PC-9 (cell line): ENCODE measurements at regions not wholly inside any gene's neighbourhood (a gene's known extent, or its start where the extent isn't known, plus 50 kb on each side); places are given as distances from the start of the nearest gene placed in this dataset.

ENCODE experiments used
- BruUV-seq: library from RNA; stranded (reverse); fragments of 400-500 nt; replicated peaks from 2 replicates; lab custom pipeline; 2021; lab: Mats Ljungman, UMichigan
- CTCF ChIA-PET: fragments of 300-600 bp; sonication (Branson Sonifier 250); formaldehyde crosslinking; loops from one replicate; lab custom pipeline; 2022; ENCODE audit warnings: antibody characterized with exemption; lab: Charles Lee
- POLR2A ChIA-PET: fragments of 300-600 bp; sonication (Branson Sonifier 250); formaldehyde crosslinking; loops from one replicate; lab custom pipeline; 2022; ENCODE audit warnings: antibody characterized with exemption; ENCODE audit not compliant: unreplicated experiment; lab: Charles Lee
- DNase-seq, 2 experiments: peaks; one replicate each; pipeline versions ENCODE4 v3.0.0 to v3.0.0-alpha.2; 2015 to 2022; ENCODE audit warnings: mixed read lengths in 1 of 2
- H2AFZ ChIP-seq: fragments of 200-600 bp; sonication (generic); 2 replicates; pipeline ENCODE4 v1.8.1; 2017; ENCODE audit warnings: antibody characterized with exemption
- H3F3A ChIP-seq: fragments of 200-600 bp; sonication (generic); 2 replicates; pipeline ENCODE4 v1.8.1; 2017; ENCODE audit warnings: antibody characterized with exemption, mild to moderate bottlenecking, low read depth; ENCODE audit not compliant: insufficient read depth
- H3K27ac ChIP-seq: fragments of 200-600 bp; sonication (generic); 2 replicates; pipeline ENCODE4 v1.6.1; 2016; ENCODE audit warnings: mixed run types
- H3K27me3 ChIP-seq: fragments of 200-600 bp; sonication (generic); 2 replicates; pipeline ENCODE4 v1.6.1; 2016; ENCODE audit warnings: low read depth, mixed run types; ENCODE audit not compliant: insufficient read depth
- H3K36me3 ChIP-seq: fragments of 200-600 bp; sonication (generic); 2 replicates; pipeline ENCODE4 v1.6.1; 2016; ENCODE audit warnings: low read depth, mixed run types
- H3K4me1 ChIP-seq: fragments of 200-600 bp; sonication (generic); replicated peaks from 2 replicates; pipeline ENCODE4 v1.6.1; 2016; ENCODE audit warnings: mixed run types; ENCODE audit not compliant: insufficient read depth
- H3K4me2 ChIP-seq: fragments of 200-600 bp; sonication (generic); 2 replicates; pipeline ENCODE4 v1.6.1; 2017; ENCODE audit warnings: mixed run types
- H3K4me3 ChIP-seq: fragments of 200-600 bp; sonication (generic); 2 replicates; pipeline ENCODE4 v1.6.1; 2016; ENCODE audit warnings: mixed run types
- H3K79me2 ChIP-seq: fragments of 200-600 bp; sonication (generic); 2 replicates; pipeline ENCODE4 v1.6.1; 2017; ENCODE audit warnings: low read depth, mixed run types
- H3K9me2 ChIP-seq: fragments of 200-600 bp; sonication (generic); 2 replicates; pipeline ENCODE4 v1.8.1; 2017; ENCODE audit warnings: mild to moderate bottlenecking; ENCODE audit not compliant: insufficient read depth
- H3K9me3 ChIP-seq: fragments of 200-600 bp; sonication (generic); 2 replicates; pipeline ENCODE4 v1.8.1; 2016; ENCODE audit warnings: low read depth; ENCODE audit not compliant: insufficient read depth
- H4K20me1 ChIP-seq: fragments of 200-600 bp; sonication (generic); 2 replicates; pipeline ENCODE4 v1.8.1; 2017; ENCODE audit not compliant: insufficient read depth
- CTCF ChIP-seq: fragments of 200-600 bp; sonication (generic); conservative IDR thresholded peaks from 2 replicates; pipeline ENCODE4 v1.6.1; 2017; ENCODE audit warnings: mixed run types, antibody characterized with exemption, mild to moderate bottlenecking, moderate library complexity
- EZH2 ChIP-seq: fragments of 200-600 bp; sonication (generic); IDR thresholded peaks from 2 replicates; pipeline ENCODE4 v1.8.0; 2017; ENCODE audit warnings: antibody characterized with exemption, low read depth
- intact Hi-C: fragments of 100-400 bp; cut with micrococcal nuclease; formaldehyde crosslinking; loops from one replicate; pipeline ENCODE4 v1.10.0; 2022; ENCODE audit not compliant: unreplicated experiment

DNA sequence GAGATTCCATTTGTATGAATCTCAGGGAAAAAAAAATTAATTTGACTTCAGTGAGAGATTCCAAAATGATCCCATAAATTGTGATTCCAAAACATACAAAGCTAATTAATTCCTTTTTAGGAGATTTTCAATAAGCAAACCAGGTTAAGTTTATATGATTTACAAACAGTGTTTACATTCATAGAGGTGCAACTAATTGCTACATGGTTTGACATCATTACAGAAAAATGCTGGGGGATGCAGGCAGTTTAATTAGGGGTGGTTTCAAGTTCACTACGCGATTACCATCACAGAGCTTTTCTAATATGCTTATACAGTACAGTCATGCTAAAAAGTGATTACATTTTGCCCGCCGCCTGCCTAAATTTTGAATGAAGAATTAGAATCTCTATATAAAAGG is 143.2 kb upstream of the MGMT start:
- no peak for DNase-seq
- CTCF ChIA-PET, result no interaction called here
- TF ChIP-seq EZH2 (no peak), CTCF (no peak)
- H3K27me3 ChIP-seq, result peaks cover 29% of the 10 kb centered on the region
- H2AFZ ChIP-seq, result no peak overlapping the region
- intact Hi-C loops, result no loop called here
- H3F3A ChIP-seq, result no peaks in the 10 kb centered on the region
- no peaks in the 10 kb centered on the region for H3K9me2 ChIP-seq
- no peaks in the 10 kb centered on the region for H3K4me1 ChIP-seq
- H3K27ac ChIP-seq, result no peak overlapping the region
- no peaks in the 10 kb centered on the region for H4K20me1 ChIP-seq
- H3K36me3 ChIP-seq, result no peaks in the 10 kb centered on the region
- POLR2A ChIA-PET, result no interaction called here
- no peak overlapping the region for H3K4me2 ChIP-seq
- H3K9me3 ChIP-seq, result no peaks in the 10 kb centered on the region
- H3K79me2 ChIP-seq, result no peaks in the 10 kb centered on the region
- no peak overlapping the region for H3K4me3 ChIP-seq
- no TSS peak for BruUV-seq

DNA sequence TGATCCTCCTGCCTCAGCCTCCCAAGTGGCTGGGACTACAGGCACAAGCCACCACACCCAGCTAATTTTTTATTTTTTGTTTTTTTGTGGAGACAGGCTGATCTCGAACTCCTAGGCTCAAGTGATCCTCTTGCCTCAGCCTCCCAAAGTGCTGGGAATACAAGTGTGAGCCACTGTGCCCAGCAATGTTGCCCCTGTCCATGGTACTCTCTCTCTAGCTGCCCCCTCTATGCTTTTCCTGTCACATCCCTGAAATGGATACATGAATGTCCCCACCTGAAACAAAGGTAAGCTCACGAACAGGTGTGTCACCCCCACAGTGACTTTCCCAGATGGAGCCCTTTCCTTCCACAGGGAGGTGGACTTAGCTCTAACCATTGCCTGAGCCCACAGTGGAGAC is 141.1 kb upstream of the MGMT start:
- Histone ChIP-seq H3K4me2 (no peak overlapping the region), H3K36me3 (no peaks in the 10 kb centered on the region), H3K27me3 (peaks cover 47% of the 10 kb centered on the region), H2AFZ (no peak overlapping the region), H3K9me2 (no peaks in the 10 kb centered on the region), H3K4me1 (no peaks in the 10 kb centered on the region), H3F3A (no peaks in the 10 kb centered on the region), H3K4me3 (no peak overlapping the region), H3K27ac (no peak overlapping the region), H4K20me1 (no peaks in the 10 kb centered on the region), H3K9me3 (no peaks in the 10 kb centered on the region), H3K79me2 (no peaks in the 10 kb centered on the region)
- DNase-seq, result no peak
- TF ChIP-seq CTCF, result no peak
- no peak for TF ChIP-seq EZH2
- intact Hi-C loops, result no loop called here
- POLR2A ChIA-PET, result no interaction called here
- BruUV-seq, result no TSS peak
- CTCF ChIA-PET, result no interaction called here

DNA sequence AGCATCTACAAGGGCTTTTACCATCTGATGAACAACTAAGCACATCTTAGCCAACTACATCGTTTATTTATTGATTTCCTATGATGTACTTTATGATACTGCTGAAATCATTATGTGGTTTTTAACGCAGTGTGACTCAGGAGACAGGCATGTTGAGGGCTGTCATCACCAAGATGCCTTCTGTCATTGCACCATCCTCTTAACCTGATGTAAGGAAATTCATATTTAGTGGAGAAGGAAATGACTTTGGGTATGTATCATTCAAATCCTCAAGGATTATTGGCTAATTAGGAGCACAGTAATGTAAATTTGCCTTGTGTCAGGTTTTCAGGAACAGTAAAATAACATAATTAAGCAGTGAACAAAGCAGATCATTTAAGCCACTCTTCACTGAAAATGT is 138.5 kb upstream of the MGMT start:
- ChIA-PET POLR2A (no interaction called here), CTCF (no interaction called here)
- H3K4me1 ChIP-seq, result no peaks in the 10 kb centered on the region
- no peak overlapping the region for H3K4me3 ChIP-seq
- no peaks in the 10 kb centered on the region for H3K9me2 ChIP-seq
- H3F3A ChIP-seq, result no peaks in the 10 kb centered on the region
- H3K36me3 ChIP-seq, result no peaks in the 10 kb centered on the region
- H2AFZ ChIP-seq, result no peak overlapping the region
- peaks cover 44% of the 10 kb centered on the region for H3K27me3 ChIP-seq
- intact Hi-C loops, result no loop called here
- no peaks in the 10 kb centered on the region for H3K9me3 ChIP-seq
- H3K27ac ChIP-seq, result no peak overlapping the region
- H3K4me2 ChIP-seq, result no peak overlapping the region
- no peak for DNase-seq
- TF ChIP-seq EZH2 (no peak), CTCF (no peak)
- no peaks in the 10 kb centered on the region for H4K20me1 ChIP-seq
- BruUV-seq, result no TSS peak
- no peaks in the 10 kb centered on the region for H3K79me2 ChIP-seq
